CD4-positive, alpha-beta memory T cell (primary cell): ENCODE measurements at regions not wholly inside any gene's neighbourhood (a gene's known extent, or its start where the extent isn't known, plus 50 kb on each side); places are given as distances from the start of the nearest gene placed in this dataset.

Source experiments
- CTCF ChIA-PET: fragments of 350-600 bp; sonication (Branson Sonifier 250); formaldehyde crosslinking; loops from one replicate; lab custom pipeline; 2021; ENCODE audit warnings: inconsistent platforms; ENCODE audit not compliant: partially characterized antibody; lab: Charles Lee
- POLR2A ChIA-PET: fragments of 350-600 bp; sonication (Branson Sonifier 250); formaldehyde crosslinking; loops from one replicate; lab custom pipeline; 2021; ENCODE audit not compliant: partially characterized antibody; lab: Charles Lee
- DNase-seq, 5 donors: peaks; one replicate each; pipeline versions ENCODE4 v3.0.0 to v3.0.0-alpha.2; 2020 to 2022; ENCODE audit warnings: mixed read lengths in 1 of 5
- H3K27ac ChIP-seq: one replicate; pipeline ENCODE4 v1.7.0; 2013; ENCODE audit warnings: low read depth, low read length
- H3K27me3 ChIP-seq: 2 replicates; pipeline ENCODE4 v1.7.0; 2013; ENCODE audit warnings: mild to moderate bottlenecking, low read length, moderate library complexity; ENCODE audit not compliant: insufficient read depth
- H3K36me3 ChIP-seq: 2 replicates; pipeline ENCODE4 v1.7.0; 2013; ENCODE audit warnings: mild to moderate bottlenecking, low read length, moderate library complexity; ENCODE audit not compliant: insufficient read depth
- H3K4me1 ChIP-seq: 2 replicates; pipeline ENCODE4 v1.7.0; 2013; ENCODE audit warnings: mild to moderate bottlenecking, low read length, moderate library complexity; ENCODE audit not compliant: insufficient read depth
- H3K4me3 ChIP-seq, 2 donors: one replicate each; pipeline ENCODE4 v1.7.0; 2013; ENCODE audit warnings: low read length in 2 of 2, mild to moderate bottlenecking in 1 of 2
- H3K9me3 ChIP-seq, 2 donors: one replicate each; pipeline ENCODE4 v1.7.0; 2013; ENCODE audit warnings: low read length in 2 of 2, control low read depth in 1 of 2; ENCODE audit not compliant: control insufficient read depth in 1 of 2
- H3K27ac Mint-ChIP-seq, 7 donors: one replicate each; pipeline ENCODE4 v1.8.0; 2020 to 2021; ENCODE audit warnings: mixed read lengths in 7 of 7, mild to moderate bottlenecking in 6 of 7, inconsistent platforms in 3 of 7, moderate library complexity in 3 of 7
- H3K27me3 Mint-ChIP-seq, 2 donors: one replicate each; pipeline ENCODE4 v1.8.0; 2020 to 2021; ENCODE audit warnings: mixed read lengths in 2 of 2
- H3K36me3 Mint-ChIP-seq, 2 donors: one replicate each; pipeline ENCODE4 v1.8.0; 2020 to 2021; ENCODE audit warnings: mixed read lengths in 2 of 2, inconsistent platforms in 1 of 2, mild to moderate bottlenecking in 1 of 2
- H3K4me1 Mint-ChIP-seq, 4 donors: one replicate each; pipeline ENCODE4 v1.8.0; 2020 to 2021; ENCODE audit warnings: mixed read lengths in 4 of 4, mild to moderate bottlenecking in 1 of 4
- H3K4me3 Mint-ChIP-seq, 8 donors: one replicate each; pipeline ENCODE4 v1.8.0; 2020 to 2021; ENCODE audit warnings: mixed read lengths in 8 of 8, mild to moderate bottlenecking in 7 of 8, moderate library complexity in 6 of 8, inconsistent platforms in 3 of 8
- H3K9me3 Mint-ChIP-seq, 8 donors: one replicate each; pipeline ENCODE4 v1.8.0; 2020 to 2021; ENCODE audit warnings: mixed read lengths in 8 of 8, mild to moderate bottlenecking in 5 of 8, inconsistent platforms in 3 of 8, moderate library complexity in 1 of 8
- intact Hi-C: fragments of 100-400 bp; cut with micrococcal nuclease; formaldehyde crosslinking; loops from one replicate; pipeline ENCODE4 v1.15.1; 2023

GRCh38 chr13:109867766-109868165 is 81.4 kb upstream of the IRS2 start:
- no peak for DNase-seq
- H3K36me3 ChIP-seq = no peaks in the 10 kb centered on the region
- no peak overlapping the region for H3K27ac ChIP-seq
- intact Hi-C loops = no loop called here
- H3K4me1 ChIP-seq = peaks cover 8% of the 10 kb centered on the region
- no peaks in the 10 kb centered on the region for H3K27me3 ChIP-seq
- H3K9me3 ChIP-seq = no peaks in the 10 kb centered on the region
- Mint-ChIP-seq H3K27ac (no peak overlapping the region), H3K27me3 (peaks cover 6 to 16% of the 10 kb centered on the region in 2 donors), H3K4me3 (no peak overlapping the region), H3K36me3 (no peaks in the 10 kb centered on the region), H3K4me1 (peaks cover 0 to 5% (median 2%) of the 10 kb centered on the region in 4 donors), H3K9me3 (no peaks in the 10 kb centered on the region)
- ChIA-PET POLR2A (no interaction called here), CTCF (no interaction called here)
- H3K4me3 ChIP-seq = no peak overlapping the region

- H3K4me3 ChIP-seq = no peak overlapping the region
- CTCF ChIA-PET = interaction anchor here (0.6 kb wide), 1 partner anchor 903 kb away, joined by 3 read pairs; no protein-coding TSS in a partner anchor
- no peaks in the 10 kb centered on the region for H3K27me3 ChIP-seq
- no peaks in the 10 kb centered on the region for H3K9me3 ChIP-seq
- no peak overlapping the region for H3K27ac Mint-ChIP-seq
- no peaks in the 10 kb centered on the region for H3K36me3 ChIP-seq
- H3K36me3 Mint-ChIP-seq = no peaks in the 10 kb centered on the region
- no peak for DNase-seq
- H3K9me3 Mint-ChIP-seq = peaks cover 0 to 1% (median 0%) of the 10 kb centered on the region in 8 donors
- peaks cover 0 to 1% (median 0%) of the 10 kb centered on the region in 4 donors for H3K4me1 Mint-ChIP-seq
- no peak overlapping the region for H3K27ac ChIP-seq
- intact Hi-C loops = no loop called here
- no peak overlapping the region for H3K4me3 Mint-ChIP-seq
- H3K27me3 Mint-ChIP-seq = peaks cover 14 to 31% of the 10 kb centered on the region in 2 donors
- no peaks in the 10 kb centered on the region for H3K4me1 ChIP-seq
- POLR2A ChIA-PET = no interaction called here
Measured at GRCh38 chr13:109862627-109863026, 76.2 kb upstream of the IRS2 start.

GRCh38 chr13:109859898-109860297 is 73.5 kb upstream of the IRS2 start:
- no peaks in the 10 kb centered on the region for H3K36me3 Mint-ChIP-seq
- DNase-seq = no peak
- Histone ChIP-seq H3K4me1 (no peaks in the 10 kb centered on the region), H3K4me3 (no peak overlapping the region), H3K36me3 (no peaks in the 10 kb centered on the region), H3K9me3 (no peaks in the 10 kb centered on the region), H3K27ac (no peak overlapping the region), H3K27me3 (peaks cover 4% of the 10 kb centered on the region)
- ChIA-PET POLR2A (no interaction called here), CTCF (no interaction called here)
- H3K4me3 Mint-ChIP-seq = no peak overlapping the region
- peaks cover 30 to 35% of the 10 kb centered on the region in 2 donors for H3K27me3 Mint-ChIP-seq
- no peak overlapping the region for H3K27ac Mint-ChIP-seq
- H3K9me3 Mint-ChIP-seq = peaks cover 0 to 1% (median 0%) of the 10 kb centered on the region in 8 donors
- H3K4me1 Mint-ChIP-seq = peaks cover 0 to 1% (median 0%) of the 10 kb centered on the region in 4 donors
- intact Hi-C loops = no loop called here

- POLR2A ChIA-PET = no interaction called here
- Histone ChIP-seq H3K36me3 (no peaks in the 10 kb centered on the region), H3K9me3 (no peaks in the 10 kb centered on the region), H3K4me1 (no peaks in the 10 kb centered on the region), H3K27me3 (peaks cover 4% of the 10 kb centered on the region), H3K27ac (no peak overlapping the region), H3K4me3 (no peak overlapping the region)
- H3K4me3 Mint-ChIP-seq = no peak overlapping the region
- peaks cover 35 to 36% of the 10 kb centered on the region in 2 donors for H3K27me3 Mint-ChIP-seq
- H3K4me1 Mint-ChIP-seq = peaks cover 0 to 1% (median 0%) of the 10 kb centered on the region in 4 donors
- DNase-seq = no peak
- peak overlapping the region in 1 of 7 donors; percentile 59 for H3K27ac Mint-ChIP-seq
- intact Hi-C loops = no loop called here
- H3K36me3 Mint-ChIP-seq = no peaks in the 10 kb centered on the region
- peaks cover 0 to 1% (median 0%) of the 10 kb centered on the region in 8 donors for H3K9me3 Mint-ChIP-seq
- CTCF ChIA-PET = no interaction called here
Measured at GRCh38 chr13:109859216-109859835, 72.9 kb upstream of the IRS2 start.

GRCh38 chr13:109858319-109858718 is 71.9 kb upstream of the IRS2 start:
- H3K4me3 Mint-ChIP-seq = no peak overlapping the region
- CTCF ChIA-PET = no interaction called here
- intact Hi-C loops = no loop called here
- no peak overlapping the region for H3K27ac ChIP-seq
- no peaks in the 10 kb centered on the region for H3K4me1 ChIP-seq
- POLR2A ChIA-PET = no interaction called here
- no peaks in the 10 kb centered on the region for H3K9me3 ChIP-seq
- no peak for DNase-seq
- H3K27me3 ChIP-seq = peaks cover 4% of the 10 kb centered on the region
- H3K4me3 ChIP-seq = no peak overlapping the region
- H3K36me3 Mint-ChIP-seq = no peaks in the 10 kb centered on the region
- peaks cover 0 to 1% (median 0%) of the 10 kb centered on the region in 4 donors for H3K4me1 Mint-ChIP-seq
- H3K9me3 Mint-ChIP-seq = peaks cover 0 to 1% (median 0%) of the 10 kb centered on the region in 8 donors
- no peak overlapping the region for H3K27ac Mint-ChIP-seq
- H3K36me3 ChIP-seq = no peaks in the 10 kb centered on the region
- H3K27me3 Mint-ChIP-seq = peaks cover 34 to 36% of the 10 kb centered on the region in 2 donors

GRCh38 chr13:109857803-109858202 is 71.4 kb upstream of the IRS2 start:
- CTCF ChIA-PET = no interaction called here
- H3K4me3 ChIP-seq = no peak overlapping the region
- Mint-ChIP-seq H3K4me1 (peaks cover 0 to 1% (median 0%) of the 10 kb centered on the region in 4 donors), H3K27ac (no peak overlapping the region), H3K36me3 (no peaks in the 10 kb centered on the region), H3K4me3 (no peak overlapping the region), H3K27me3 (peaks cover 33 to 35% of the 10 kb centered on the region in 2 donors), H3K9me3 (peaks cover 0 to 1% (median 0%) of the 10 kb centered on the region in 8 donors)
- POLR2A ChIA-PET = no interaction called here
- no peaks in the 10 kb centered on the region for H3K9me3 ChIP-seq
- no peaks in the 10 kb centered on the region for H3K36me3 ChIP-seq
- peaks cover 4% of the 10 kb centered on the region for H3K27me3 ChIP-seq
- no peak for DNase-seq
- H3K27ac ChIP-seq = no peak overlapping the region
- no peaks in the 10 kb centered on the region for H3K4me1 ChIP-seq
- intact Hi-C loops = no loop called here

- Mint-ChIP-seq H3K27ac (no peak overlapping the region), H3K9me3 (peaks cover 0 to 1% (median 0%) of the 10 kb centered on the region in 8 donors), H3K36me3 (no peaks in the 10 kb centered on the region), H3K27me3 (peaks cover 33 to 35% of the 10 kb centered on the region in 2 donors), H3K4me1 (peaks cover 0 to 1% (median 0%) of the 10 kb centered on the region in 4 donors), H3K4me3 (no peak overlapping the region)
- Histone ChIP-seq H3K27ac (no peak overlapping the region), H3K9me3 (no peaks in the 10 kb centered on the region), H3K4me1 (no peaks in the 10 kb centered on the region), H3K36me3 (no peaks in the 10 kb centered on the region), H3K27me3 (peaks cover 4% of the 10 kb centered on the region), H3K4me3 (no peak overlapping the region)
- intact Hi-C loops = no loop called here
- CTCF ChIA-PET = no interaction called here
- POLR2A ChIA-PET = no interaction called here
- DNase-seq = no peak
Measured at GRCh38 chr13:109857325-109857724, 70.9 kb upstream of the IRS2 start.
